IMR-90 (cell line): ENCODE measurements at regions not wholly inside any gene's neighbourhood (a gene's known extent, or its start where the extent isn't known, plus 50 kb on each side); places are given as distances from the start of the nearest gene placed in this dataset.

Source experiments
- ATAC-seq: fragments of 200-7000 bp; cut with Tn5 transposase; 2 replicates; pipeline ENCODE4 v1.9.1; 2020; ENCODE audit warnings: low read depth, mild to moderate bottlenecking, moderate library complexity
- BruUV-seq: library from RNA; stranded (reverse); fragments of 400-500 nt; replicated peaks from 2 replicates; lab custom pipeline; 2021; lab: Mats Ljungman, UMichigan
- CTCF ChIA-PET: fragments of 300-600 bp; formaldehyde crosslinking; extraction: SDS; loops from one replicate; lab custom pipeline; 2021; ENCODE audit warnings: antibody characterized with exemption; lab: Yijun Ruan, JAX
- POLR2A ChIA-PET: fragments of 300-600 bp; sonication (Branson Sonifier 250); formaldehyde crosslinking; loops from one replicate; lab custom pipeline; 2022; ENCODE audit warnings: antibody characterized with exemption; ENCODE audit not compliant: unreplicated experiment; lab: Charles Lee
- DNase-seq: peaks from one replicate; pipeline ENCODE4 v3.0.0; 2013
- H2AFZ ChIP-seq: replicated peaks from 2 replicates; pipeline ENCODE3; 2013; ENCODE audit warnings: low read length, mild to moderate bottlenecking; ENCODE audit not compliant: poor library complexity
- H2AK5ac ChIP-seq: 2 replicates; pipeline ENCODE4 v1.6.1; 2013; ENCODE audit warnings: low read depth, low read length, inconsistent platforms
- H2AK9ac ChIP-seq: replicated peaks from 2 replicates; pipeline ENCODE3; 2013; ENCODE audit warnings: mild to moderate bottlenecking, low read depth, low read length, moderate library complexity; ENCODE audit not compliant: poor library complexity
- H2BK120ac ChIP-seq: 2 replicates; pipeline ENCODE4 v1.6.1; 2013; ENCODE audit warnings: low read depth, low read length, inconsistent platforms
- H2BK15ac ChIP-seq: 3 replicates; pipeline ENCODE4 v1.6.1; 2013; ENCODE audit warnings: low read depth, low read length, inconsistent platforms
- H2BK20ac ChIP-seq: 2 replicates; pipeline ENCODE4 v1.6.1; 2013; ENCODE audit warnings: low read depth, mild to moderate bottlenecking, inconsistent platforms, low read length, moderate library complexity
- H2BK5ac ChIP-seq: 2 replicates; pipeline ENCODE4 v1.6.1; 2013; ENCODE audit warnings: mild to moderate bottlenecking, low read depth, low read length, inconsistent platforms; ENCODE audit not compliant: poor library complexity, severe bottlenecking
- H3K14ac ChIP-seq: replicated peaks from 2 replicates; pipeline ENCODE4 v1.6.1; 2013; ENCODE audit warnings: low read depth, low read length, inconsistent platforms
- H3K18ac ChIP-seq: 2 replicates; pipeline ENCODE4 v1.6.1; 2013; ENCODE audit warnings: low read depth, low read length, control low read depth
- H3K23ac ChIP-seq: 2 replicates; pipeline ENCODE4 v1.6.1; 2013; ENCODE audit warnings: low read depth, low read length, inconsistent platforms
- H3K27ac ChIP-seq: 2 replicates; pipeline ENCODE4 v1.5.1; 2013; ENCODE audit warnings: mild to moderate bottlenecking, control low read depth, low read length; ENCODE audit not compliant: insufficient read depth
- H3K27me3 ChIP-seq: 2 replicates; pipeline ENCODE4 v1.6.1; 2013; ENCODE audit warnings: low read length; ENCODE audit not compliant: control insufficient read depth, insufficient read depth
- H3K36me3 ChIP-seq: 2 replicates; pipeline ENCODE4 v1.6.1; 2013; ENCODE audit warnings: low read length, mixed read lengths; ENCODE audit not compliant: control insufficient read depth, insufficient read depth
- H3K4ac ChIP-seq: 2 replicates; pipeline ENCODE4 v1.6.1; 2013; ENCODE audit warnings: low read depth, low read length, inconsistent platforms
- H3K4me1 ChIP-seq: 2 replicates; pipeline ENCODE4 v1.6.1; 2013; ENCODE audit warnings: low read length, mixed read lengths; ENCODE audit not compliant: control insufficient read depth, insufficient read depth
- H3K4me2 ChIP-seq: 2 replicates; pipeline ENCODE4 v1.6.1; 2013; ENCODE audit warnings: low read depth, mild to moderate bottlenecking, control low read depth, low read length, moderate library complexity
- H3K4me3 ChIP-seq: 2 replicates; pipeline ENCODE4 v1.5.1; 2013; ENCODE audit warnings: low read depth, mild to moderate bottlenecking, control low read depth, low read length, moderate library complexity; ENCODE audit not compliant: insufficient read depth
- H3K56ac ChIP-seq: 2 replicates; pipeline ENCODE4 v1.6.1; 2013; ENCODE audit warnings: low read length, inconsistent platforms; ENCODE audit not compliant: insufficient read depth; ENCODE audit errors: extremely low read depth
- H3K79me1 ChIP-seq, 2 experiments: 2 replicates each; pipeline ENCODE4 v1.6.1; 2013; ENCODE audit warnings: low read length in 2 of 2, inconsistent platforms in 1 of 2, low read depth in 1 of 2
- H3K9ac ChIP-seq: 2 replicates; pipeline ENCODE4 v1.6.1; 2013; ENCODE audit warnings: low read depth, low read length, control low read depth
- H3K9me1 ChIP-seq: 2 replicates; pipeline ENCODE4 v1.6.1; 2013; ENCODE audit warnings: low read length, inconsistent platforms; ENCODE audit not compliant: insufficient read depth
- H3K9me3 ChIP-seq: 2 replicates; pipeline ENCODE4 v1.6.1; 2013; ENCODE audit warnings: low read length; ENCODE audit not compliant: control insufficient read depth, insufficient read depth
- H4K20me1 ChIP-seq: 2 replicates; pipeline ENCODE4 v1.6.1; 2013; ENCODE audit warnings: low read length, inconsistent platforms; ENCODE audit not compliant: insufficient read depth
- H4K5ac ChIP-seq: 2 replicates; pipeline ENCODE4 v1.6.1; 2013; ENCODE audit warnings: mild to moderate bottlenecking, low read depth, low read length, control low read depth
- H4K8ac ChIP-seq, 2 experiments: 2 replicates each; pipeline ENCODE4 v1.6.1; 2013; ENCODE audit warnings: low read depth in 2 of 2, low read length in 2 of 2, control low read depth in 1 of 2, inconsistent platforms in 1 of 2
- H4K91ac ChIP-seq: 2 replicates; pipeline ENCODE4 v1.6.1; 2013; ENCODE audit warnings: low read depth, low read length, inconsistent platforms; ENCODE audit not compliant: insufficient read depth
- BHLHE40 ChIP-seq: fragments of 150-350 bp; IDR thresholded peaks from 2 replicates; pipeline ENCODE4 v1.6.1; 2016; ENCODE audit warnings: mild to moderate bottlenecking, low read depth, low read length
- CEBPB ChIP-seq: IDR thresholded peaks from 2 replicates; pipeline ENCODE4 v1.6.1; 2012; ENCODE audit warnings: low read depth, low read length, improper control_type of control experiment
- CHD1 ChIP-seq: IDR thresholded peaks from 2 replicates; pipeline ENCODE4 v1.6.1; 2012; ENCODE audit warnings: low read depth, low read length, improper control_type of control experiment
- FOS ChIP-seq: fragments of 150-350 bp; IDR thresholded peaks from 2 replicates; pipeline ENCODE4 v1.6.1; 2016; ENCODE audit warnings: low read depth, low read length
- MAFK ChIP-seq: IDR thresholded peaks from 2 replicates; pipeline ENCODE4 v1.6.1; 2012; ENCODE audit warnings: low read depth, low read length, improper control_type of control experiment
- MAZ ChIP-seq: IDR thresholded peaks from 2 replicates; pipeline ENCODE4 v1.6.1; 2012; ENCODE audit warnings: low read depth, mild to moderate bottlenecking, low read length, improper control_type of control experiment, moderate library complexity, borderline replicate concordance
- MXI1 ChIP-seq: IDR thresholded peaks from 2 replicates; pipeline ENCODE4 v1.6.1; 2012; ENCODE audit warnings: low read depth, mild to moderate bottlenecking, low read length, moderate library complexity, borderline replicate concordance
- POLR2A ChIP-seq: IDR thresholded peaks from 2 replicates; pipeline ENCODE4 v1.6.1; 2012; ENCODE audit warnings: mild to moderate bottlenecking, low read depth, low read length
- RAD21 ChIP-seq: IDR thresholded peaks from 2 replicates; pipeline ENCODE4 v1.6.1; 2012; ENCODE audit warnings: low read length, improper control_type of control experiment
- RFX5 ChIP-seq: IDR thresholded peaks from 2 replicates; pipeline ENCODE4 v1.8.0; 2012; ENCODE audit warnings: low read depth, mild to moderate bottlenecking, low read length, moderate library complexity
- USF2 ChIP-seq: fragments of 150-350 bp; IDR thresholded peaks from 2 replicates; pipeline ENCODE4 v1.6.1; 2017; ENCODE audit warnings: mild to moderate bottlenecking, antibody characterized with exemption, low read length, low read depth
- WGBS, 2 experiments: methylation state at CpG; one replicate each; pipeline versions ENCODE4 v1.1.5 to v1.1.7; 2013; ENCODE audit warnings: missing lambda C conversion rate in 2 of 2; ENCODE audit not compliant: insufficient read length in 1 of 2; ENCODE audit errors: extremely low coverage in 2 of 2; 5-methylcytosine and 5-hydroxymethylcytosine counted together
- dilution Hi-C: fragments of 300-500 bp; cut with HindIII; formaldehyde crosslinking; loops from one replicate; pipeline ENCODE4 v1.14.3; 2018; ENCODE audit warnings: low sequenced_read_pairs; ENCODE audit not compliant: unreplicated experiment
- in situ Hi-C: fragments of 300-500 bp; cut with MboI; formaldehyde crosslinking; loops from 3 replicates; pipeline ENCODE4 v1.14.3; 2019; ENCODE audit warnings: low sequenced_read_pairs, inconsistent platforms, mixed read lengths
- intact Hi-C: fragments of 100-400 bp; cut with micrococcal nuclease; formaldehyde crosslinking; loops from 2 replicates; pipeline ENCODE4 v1.10.0; 2022
- TF ChIP-seq, protein P1 (sequence below): fragments of 150-350 bp; IDR thresholded peaks from 2 replicates; pipeline ENCODE4 v1.6.1; 2016; ENCODE audit warnings: low read depth, mild to moderate bottlenecking, low read length, moderate library complexity, borderline replicate concordance
- TF ChIP-seq, protein P2 (sequence below): conservative IDR thresholded peaks from 2 replicates; pipeline ENCODE4 v1.5.1; 2012; ENCODE audit warnings: mild to moderate bottlenecking, low read depth, low read length, improper control_type of control experiment

- BruUV-seq, result no TSS peak
- Histone ChIP-seq H3K36me3 (no peaks in the 10 kb centered on the region), H3K4me3 (no peak overlapping the region), H3K9me1 (no peaks in the 10 kb centered on the region), H2BK20ac (no peak overlapping the region), H4K91ac (no peak overlapping the region), H3K56ac (no peak overlapping the region), H3K14ac (no peak overlapping the region), H3K9me3 (no peaks in the 10 kb centered on the region), H3K9ac (no peak overlapping the region), H3K4me2 (no peak overlapping the region), H3K4ac (no peak overlapping the region), H2AFZ (no peak overlapping the region), H3K18ac (no peak overlapping the region), H4K8ac (no peak overlapping the region), H3K23ac (no peak overlapping the region), H3K27ac (no peak overlapping the region), H3K4me1 (no peaks in the 10 kb centered on the region), H4K5ac (no peak overlapping the region), H2AK5ac (no peak overlapping the region), H3K79me1 (no peaks in the 10 kb centered on the region), H4K20me1 (no peaks in the 10 kb centered on the region), H2BK5ac (no peak overlapping the region), H2AK9ac (no peak overlapping the region), H3K27me3 (no peaks in the 10 kb centered on the region), H2BK120ac (no peak overlapping the region), H2BK15ac (no peak overlapping the region)
- ChIA-PET CTCF (no interaction called here), POLR2A (no interaction called here)
- no peak for ATAC-seq
- WGBS, 2 experiments, result 77% methylated on average over 6 of the region's 7 CpGs; no CpG with 5 or more reads in 1 of the 2 experiments
- in situ Hi-C loops (no loop called here), dilution Hi-C loops (no loop called here), intact Hi-C loops (no loop called here)
- TF ChIP-seq, protein P1, sequence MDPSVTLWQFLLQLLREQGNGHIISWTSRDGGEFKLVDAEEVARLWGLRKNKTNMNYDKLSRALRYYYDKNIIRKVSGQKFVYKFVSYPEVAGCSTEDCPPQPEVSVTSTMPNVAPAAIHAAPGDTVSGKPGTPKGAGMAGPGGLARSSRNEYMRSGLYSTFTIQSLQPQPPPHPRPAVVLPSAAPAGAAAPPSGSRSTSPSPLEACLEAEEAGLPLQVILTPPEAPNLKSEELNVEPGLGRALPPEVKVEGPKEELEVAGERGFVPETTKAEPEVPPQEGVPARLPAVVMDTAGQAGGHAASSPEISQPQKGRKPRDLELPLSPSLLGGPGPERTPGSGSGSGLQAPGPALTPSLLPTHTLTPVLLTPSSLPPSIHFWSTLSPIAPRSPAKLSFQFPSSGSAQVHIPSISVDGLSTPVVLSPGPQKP, result no peak
- TF ChIP-seq USF2 (no peak), MAZ (no peak), RAD21 (no peak), POLR2A (no peak), MAFK (no peak), BHLHE40 (no peak), CEBPB (no peak), FOS (no peak), RFX5 (no peak), MXI1 (no peak), CHD1 (no peak)
- TF ChIP-seq, protein P2, sequence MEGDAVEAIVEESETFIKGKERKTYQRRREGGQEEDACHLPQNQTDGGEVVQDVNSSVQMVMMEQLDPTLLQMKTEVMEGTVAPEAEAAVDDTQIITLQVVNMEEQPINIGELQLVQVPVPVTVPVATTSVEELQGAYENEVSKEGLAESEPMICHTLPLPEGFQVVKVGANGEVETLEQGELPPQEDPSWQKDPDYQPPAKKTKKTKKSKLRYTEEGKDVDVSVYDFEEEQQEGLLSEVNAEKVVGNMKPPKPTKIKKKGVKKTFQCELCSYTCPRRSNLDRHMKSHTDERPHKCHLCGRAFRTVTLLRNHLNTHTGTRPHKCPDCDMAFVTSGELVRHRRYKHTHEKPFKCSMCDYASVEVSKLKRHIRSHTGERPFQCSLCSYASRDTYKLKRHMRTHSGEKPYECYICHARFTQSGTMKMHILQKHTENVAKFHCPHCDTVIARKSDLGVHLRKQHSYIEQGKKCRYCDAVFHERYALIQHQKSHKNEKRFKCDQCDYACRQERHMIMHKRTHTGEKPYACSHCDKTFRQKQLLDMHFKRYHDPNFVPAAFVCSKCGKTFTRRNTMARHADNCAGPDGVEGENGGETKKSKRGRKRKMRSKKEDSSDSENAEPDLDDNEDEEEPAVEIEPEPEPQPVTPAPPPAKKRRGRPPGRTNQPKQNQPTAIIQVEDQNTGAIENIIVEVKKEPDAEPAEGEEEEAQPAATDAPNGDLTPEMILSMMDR, result no peak
- DNase-seq, result no peak
These were observed 985.8 kb upstream of the NRXN1 start for GRCh38 chr2:52017646-52018235.
